Kidney (tissue), 13 donors: ENCODE measurements at regions not wholly inside any gene's neighbourhood (a gene's known extent, or its start where the extent isn't known, plus 50 kb on each side); places are given as distances from the start of the nearest gene placed in this dataset.

Source experiments
- DNase-seq, 5 donors: peaks; one replicate each; pipeline ENCODE4 v3.0.0-alpha.2; 2013 to 2020
- FAIRE-seq: peaks from 2 replicates; lab custom pipeline; 2012; peaks lifted over from hg19 to GRCh38; lab: Jason Lieb, UNC
- H3K27ac ChIP-seq, 2 donors: one replicate each; pipeline ENCODE4 v1.7.0; 2013; ENCODE audit warnings: low read depth in 2 of 2, low read length in 2 of 2, inconsistent platforms in 1 of 2
- H3K27me3 ChIP-seq: one replicate; pipeline ENCODE4 v1.7.1; 2013; ENCODE audit warnings: low read length, inconsistent platforms; ENCODE audit not compliant: control insufficient read depth, insufficient read depth
- H3K36me3 ChIP-seq, 3 donors: one replicate each; pipeline versions ENCODE4 v1.7.0 to v1.7.1; 2013; ENCODE audit warnings: low read length in 3 of 3, control low read depth in 1 of 3, inconsistent platforms in 1 of 3; ENCODE audit not compliant: insufficient read depth in 3 of 3, control insufficient read depth in 2 of 3
- H3K4me1 ChIP-seq, 3 donors: one replicate each; pipeline versions ENCODE4 v1.7.0 to v1.7.1; 2013; ENCODE audit warnings: low read length in 3 of 3, inconsistent platforms in 1 of 3, low read depth in 1 of 3; ENCODE audit not compliant: control insufficient read depth in 2 of 3, insufficient read depth in 2 of 3
- H3K4me3 ChIP-seq, 3 donors: one replicate each; pipeline versions ENCODE4 v1.7.0 to v1.8.1; 2013; ENCODE audit warnings: low read length in 3 of 3, control low read depth in 1 of 3, inconsistent platforms in 1 of 3
- H3K9ac ChIP-seq, 3 donors: one replicate each; pipeline versions ENCODE4 v1.7.0 to v1.7.1; 2013; ENCODE audit warnings: low read length in 3 of 3, control low read depth in 1 of 3, inconsistent platforms in 1 of 3
- H3K9me3 ChIP-seq, 3 donors: one replicate each; pipeline versions ENCODE4 v1.7.0 to v1.7.1; 2013; ENCODE audit warnings: low read length in 3 of 3, control low read depth in 1 of 3, inconsistent platforms in 1 of 3; ENCODE audit not compliant: control insufficient read depth in 2 of 3, insufficient read depth in 1 of 3
- CTCF ChIP-seq: IDR thresholded peaks from 3 replicates; pipeline ENCODE4 v1.5.1; 2012; ENCODE audit warnings: mild to moderate bottlenecking, moderate library complexity, borderline replicate concordance; ENCODE audit not compliant: insufficient read depth; ENCODE audit errors: extremely low read depth
- intact Hi-C: fragments of 100-400 bp; cut with DNase I; formaldehyde crosslinking; loops from one replicate; pipeline ENCODE4 v1.11.1; 2022
- donor health status: control.
- donor health status: control.
- donor health status: control.
- donor health status: control.
- donor health status: control.
- donor health status: DM: yes; HTN: yes; CAD: no.
- donor health status: Normal renal cell carcinoma (clear cell type).

- Histone ChIP-seq H3K27ac (no peak overlapping the region), H3K9ac (no peak overlapping the region), H3K4me3 (no peak overlapping the region), H3K27me3 (no peaks in the 10 kb centered on the region), H3K36me3 (no peaks in the 10 kb centered on the region), H3K9me3 (no peaks in the 10 kb centered on the region), H3K4me1 (no peaks in the 10 kb centered on the region)
- no peak for TF ChIP-seq CTCF
- no peak for DNase-seq
- intact Hi-C loops, result no loop called here
- no peak for FAIRE-seq
Measured at GRCh38 chr2:16316456-16317210, 349.0 kb downstream of the CYRIA start.

GRCh38 chr2:16315908-16316307 is 349.7 kb downstream of the CYRIA start:
- Histone ChIP-seq H3K9me3 (no peaks in the 10 kb centered on the region), H3K27ac (no peak overlapping the region), H3K4me3 (no peak overlapping the region), H3K27me3 (no peaks in the 10 kb centered on the region), H3K4me1 (no peaks in the 10 kb centered on the region), H3K36me3 (no peaks in the 10 kb centered on the region), H3K9ac (no peak overlapping the region)
- FAIRE-seq, result no peak
- DNase-seq, result no peak
- TF ChIP-seq CTCF, result no peak
- intact Hi-C loops, result no loop called here

GRCh38 chr2:16315458-16315835 is 350.2 kb downstream of the CYRIA start:
- Histone ChIP-seq H3K36me3 (no peaks in the 10 kb centered on the region), H3K27ac (no peak overlapping the region), H3K9ac (no peak overlapping the region), H3K4me3 (no peak overlapping the region), H3K9me3 (no peaks in the 10 kb centered on the region), H3K27me3 (no peaks in the 10 kb centered on the region), H3K4me1 (no peaks in the 10 kb centered on the region)
- intact Hi-C loops, result no loop called here
- DNase-seq (no peak), FAIRE-seq (no peak)
- TF ChIP-seq CTCF, result no peak
